Lower leg skin (tissue), 4 donors: ENCODE measurements at regions not wholly inside any gene's neighbourhood (a gene's known extent, or its start where the extent isn't known, plus 50 kb on each side); places are given as distances from the start of the nearest gene placed in this dataset.

Source experiments
- DNase-seq, 2 donors: peaks; one replicate each; pipeline ENCODE4 v3.0.0-alpha.2; 2019; ENCODE audit warnings: low spot score in 2 of 2
- H3K4me3 ChIP-seq: fragments of 200-600 bp; sonication (generic); 2 replicates; pipeline ENCODE4 v1.5.1; 2017; ENCODE audit warnings: mild to moderate bottlenecking, low read depth; ENCODE audit not compliant: poor library complexity, severe bottlenecking
- CTCF ChIP-seq, 3 donors: fragments of 450-650 bp; IDR thresholded peaks; one replicate each; pipeline ENCODE4 v1.5.1; 2016; ENCODE audit warnings: antibody characterized with exemption in 3 of 3, mild to moderate bottlenecking in 3 of 3, moderate library complexity in 2 of 3
- POLR2A ChIP-seq, 2 donors: fragments of 450-650 bp; IDR thresholded peaks; one replicate each; pipeline ENCODE4 v1.6.1; 2016 to 2017; ENCODE audit warnings: antibody characterized with exemption in 2 of 2, mild to moderate bottlenecking in 1 of 2, moderate library complexity in 1 of 2
- WGBS, 2 donors: methylation state at CpG; one replicate each; pipeline ENCODE4 v1.1.5; 2018; 5-methylcytosine and 5-hydroxymethylcytosine counted together
- intact Hi-C: fragments of 100-400 bp; cut with DNase I; formaldehyde crosslinking; loops from one replicate; pipeline ENCODE4 v1.15.0; 2023; ENCODE audit warnings: low total_unique reads

- intact Hi-C loops = no loop called here
- no peak for DNase-seq
- WGBS, 2 donors = 58 to 59% methylated on average over 6 of the region's 6 CpGs
- H3K4me3 ChIP-seq = no peak overlapping the region
- TF ChIP-seq CTCF (IDR thresholded peaks at IDR 0.05) (no peak), POLR2A (IDR thresholded peaks at IDR 0.05) (no peak)
Measured at GRCh38 chr2:16900405-16901025, 234.9 kb upstream of the CYRIA start.

GRCh38 chr2:16899958-16900357 lies 234.3 kb upstream of the CYRIA start:
- TF ChIP-seq POLR2A (IDR thresholded peaks at IDR 0.05) (no peak), CTCF (IDR thresholded peaks at IDR 0.05) (no peak)
- DNase-seq = no peak
- H3K4me3 ChIP-seq = no peak overlapping the region
- intact Hi-C loops = no loop called here
- 72 to 74% methylated on average over 2 of the region's 2 CpGs for WGBS, 2 donors

GRCh38 chr2:16890081-16890480 lies 224.4 kb upstream of the CYRIA start:
- TF ChIP-seq POLR2A (IDR thresholded peaks at IDR 0.05) (no peak), CTCF (IDR thresholded peaks at IDR 0.05) (no peak)
- H3K4me3 ChIP-seq = no peak overlapping the region
- intact Hi-C loops = no loop called here
- DNase-seq = no peak
- 64 to 82% methylated on average over 4 of the region's 4 CpGs for WGBS, 2 donors

- WGBS, 2 donors = 43 to 65% methylated on average over 1 of the region's 1 CpG
- no peak for TF ChIP-seq POLR2A (IDR thresholded peaks at IDR 0.05)
- no peak for TF ChIP-seq CTCF (IDR thresholded peaks at IDR 0.05)
- H3K4me3 ChIP-seq = no peak overlapping the region
- no peak for DNase-seq
- intact Hi-C loops = no loop called here
Measured at GRCh38 chr2:16885027-16885426, 219.4 kb upstream of the CYRIA start.

- WGBS, 2 donors = 7 to 9% methylated on average over 3 of the region's 3 CpGs
- TF ChIP-seq POLR2A (IDR thresholded peaks at IDR 0.05) = no peak
- TF ChIP-seq CTCF (IDR thresholded peaks at IDR 0.05) = no peak
- intact Hi-C loops = no loop called here
- no peak overlapping the region for H3K4me3 ChIP-seq
- no peak for DNase-seq
Measured at GRCh38 chr2:16882706-16883105, 217.1 kb upstream of the CYRIA start.

GRCh38 chr2:16881122-16881521 lies 215.5 kb upstream of the CYRIA start:
- DNase-seq = no peak
- intact Hi-C loops = no loop called here
- H3K4me3 ChIP-seq = no peak overlapping the region
- TF ChIP-seq POLR2A (IDR thresholded peaks at IDR 0.05) (no peak), CTCF (IDR thresholded peaks at IDR 0.05) (no peak)
